GM18870 (cell line): ENCODE measurements at regions not wholly inside any gene's neighbourhood (a gene's known extent, or its start where the extent isn't known, plus 50 kb on each side); places are given as distances from the start of the nearest gene placed in this dataset.

Source experiments
- ATAC-seq: cut with Tn5 transposase; IDR thresholded peaks from one replicate; pipeline ENCODE4 v1.9.1; 2021; ENCODE audit warnings: moderate library complexity; ENCODE audit not compliant: unreplicated experiment

DNA sequence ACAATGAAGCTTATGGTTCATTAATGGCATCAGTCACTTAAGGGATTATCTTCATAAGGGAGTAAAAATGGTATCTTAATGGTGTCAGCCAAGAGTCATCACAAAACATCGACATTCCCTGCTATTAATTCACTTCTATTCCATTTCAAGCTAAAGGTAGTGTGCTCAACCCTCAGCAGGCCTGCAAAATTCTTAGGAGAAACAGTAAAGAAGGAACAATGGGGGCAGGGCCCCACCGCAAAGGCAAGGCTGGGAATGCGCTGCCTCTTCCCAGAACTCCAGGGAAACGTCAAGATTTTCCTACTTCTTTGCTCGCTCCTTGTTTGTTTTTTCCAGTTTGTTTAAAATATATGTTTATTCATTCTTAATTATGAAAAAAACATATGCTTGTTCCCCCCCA is 187.3 kb upstream of the TSC22D2 start:
- ATAC-seq, result no peak

DNA sequence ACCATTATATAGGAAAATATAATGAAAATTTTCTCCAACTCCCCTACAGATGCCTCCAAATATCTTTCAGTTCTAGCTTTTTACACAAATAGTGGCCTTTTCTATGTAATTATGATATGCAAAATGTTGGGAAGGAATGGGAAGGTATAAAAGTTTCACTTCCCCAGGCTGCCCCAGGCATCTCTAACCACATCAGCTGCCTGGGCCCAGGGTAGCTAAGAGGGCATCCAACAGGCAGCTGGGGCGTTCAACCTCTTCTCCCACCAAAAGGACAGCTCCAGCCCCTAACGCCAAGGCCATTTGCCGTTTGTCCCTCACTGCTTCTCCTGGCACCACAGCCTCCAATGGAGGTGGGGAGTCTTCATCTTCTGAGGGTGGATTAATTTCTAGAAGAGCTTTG is 188.1 kb upstream of the TSC22D2 start:
- ATAC-seq, result no peak

DNA sequence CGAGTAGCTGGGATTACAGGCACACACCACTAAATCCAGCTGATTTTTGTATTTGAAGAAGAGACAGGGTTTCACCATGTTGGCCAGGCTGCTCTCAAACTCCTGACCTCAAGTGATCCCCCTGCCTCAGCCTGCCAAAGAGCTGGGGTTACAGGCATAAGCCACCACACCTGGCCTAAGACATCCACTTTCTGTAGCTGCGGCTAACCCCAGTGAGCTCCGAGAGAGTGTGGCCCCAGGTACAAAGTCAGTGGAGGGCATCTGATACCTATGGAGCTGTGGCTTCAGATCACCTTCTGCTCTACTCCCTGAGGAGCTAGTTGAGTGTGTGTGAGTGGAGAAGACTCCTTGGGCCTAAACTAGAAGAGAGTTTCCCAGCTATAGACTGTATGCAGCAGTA is 189.3 kb upstream of the TSC22D2 start:
- no peak for ATAC-seq

DNA sequence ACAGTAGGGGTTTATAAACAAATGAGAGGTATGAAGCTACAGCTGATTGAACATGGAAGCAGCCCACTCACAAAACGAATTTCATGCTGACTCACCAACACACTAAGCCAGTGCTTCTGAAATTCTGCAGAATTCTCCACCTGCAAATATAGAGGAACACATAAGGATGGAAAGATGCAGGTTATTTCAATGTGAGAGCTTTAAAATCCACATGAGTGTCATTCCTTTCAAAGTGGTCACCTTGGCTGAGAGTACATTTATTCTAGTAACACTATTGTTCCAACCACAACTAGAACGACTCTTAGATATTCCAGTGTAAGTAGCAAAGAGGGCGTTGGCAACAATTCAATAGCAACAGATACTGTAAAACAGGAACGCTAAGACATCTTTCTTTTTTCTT is 189.9 kb upstream of the TSC22D2 start:
- no peak for ATAC-seq

DNA sequence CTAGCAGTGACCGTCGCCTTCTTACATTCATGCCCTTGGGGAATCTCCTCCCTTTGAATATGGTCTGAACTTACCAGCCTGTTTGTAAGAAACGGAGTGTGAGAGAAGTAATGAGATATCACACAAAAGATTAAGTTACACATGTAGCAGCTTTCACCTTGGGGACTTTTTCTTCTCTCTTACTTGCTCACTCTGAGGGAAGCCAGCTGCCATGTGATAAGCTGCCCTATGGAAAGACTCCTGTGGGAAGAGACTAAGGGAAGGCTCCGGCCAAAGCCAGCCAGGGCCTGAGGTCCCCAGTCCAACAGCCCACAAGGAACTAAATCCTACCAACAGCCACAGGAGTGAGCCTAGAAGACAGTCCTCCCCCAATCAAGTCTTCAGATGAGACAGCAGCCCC is 190.4 kb upstream of the TSC22D2 start:
- ATAC-seq, result no peak

DNA sequence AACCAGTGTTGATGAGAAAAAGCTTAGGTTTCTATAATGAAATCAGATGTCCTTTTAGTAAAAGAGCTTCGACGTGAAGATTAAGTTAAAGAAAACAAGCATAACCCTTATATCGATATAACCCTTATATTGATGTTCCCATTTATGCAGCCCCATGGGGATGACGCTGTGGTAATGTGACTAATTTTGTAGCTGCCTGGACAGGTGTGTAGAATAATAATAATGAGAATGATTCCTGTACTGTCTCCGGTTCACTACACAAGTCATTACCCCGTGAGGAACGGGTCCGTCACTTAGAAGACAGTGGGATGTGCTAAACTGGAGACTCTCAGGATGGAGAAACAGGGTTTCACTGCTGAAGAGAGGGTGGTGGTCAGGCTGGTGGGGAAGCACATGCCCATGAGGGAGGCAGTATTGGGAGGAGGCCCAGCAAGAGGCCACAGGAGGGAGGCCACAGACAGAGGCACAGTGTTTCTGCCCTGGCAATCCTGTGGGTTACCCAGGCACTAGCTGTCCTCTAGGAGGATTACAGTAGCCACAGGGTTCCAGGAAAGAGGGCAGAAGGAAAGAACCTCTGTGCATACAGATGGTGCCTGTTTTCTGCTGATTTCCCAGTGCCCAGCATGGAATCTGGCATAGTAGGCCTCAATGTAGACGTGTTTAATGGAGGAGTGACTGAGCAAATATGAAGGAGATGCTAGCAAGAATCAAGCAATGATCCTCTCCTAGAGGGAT is 191.1 kb upstream of the TSC22D2 start:
- ATAC-seq, result no peak

DNA sequence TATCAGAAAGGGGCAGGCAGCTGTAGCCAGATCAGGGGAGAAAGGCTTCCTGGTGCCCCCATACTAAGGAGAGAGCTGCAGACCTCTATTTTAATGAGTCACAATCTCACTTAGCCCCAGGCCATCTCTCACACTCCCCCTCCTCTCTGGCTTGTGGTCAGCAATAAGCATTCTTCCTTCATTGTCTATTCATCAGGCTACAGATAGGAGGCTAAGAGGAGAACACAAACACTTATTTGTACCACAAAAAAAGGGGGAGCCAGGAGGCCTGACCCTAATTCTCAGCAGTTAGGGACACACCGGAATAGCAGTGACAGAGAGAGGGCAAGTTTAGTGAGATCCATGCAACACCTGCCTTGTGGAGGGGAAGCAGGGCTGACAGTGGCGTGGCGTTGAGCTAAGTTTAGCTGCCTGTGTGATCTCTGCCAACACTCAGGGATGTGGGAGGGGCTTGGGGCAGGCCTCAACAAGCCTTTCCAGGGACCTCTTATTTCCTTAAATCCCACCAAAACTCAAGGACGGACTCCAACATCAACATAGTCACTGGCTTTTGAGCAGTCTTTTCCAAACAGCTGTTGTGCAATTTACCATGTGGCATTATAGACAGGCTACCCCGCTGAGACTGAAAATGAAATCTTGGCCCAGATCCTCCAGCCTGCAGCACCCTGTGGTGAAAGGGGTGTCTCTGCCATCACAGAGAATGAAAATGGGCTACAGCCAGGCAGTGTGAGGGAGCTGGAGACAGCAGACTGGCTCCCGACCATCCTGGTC is 191.9 kb upstream of the TSC22D2 start:
- ATAC-seq, result no peak

DNA sequence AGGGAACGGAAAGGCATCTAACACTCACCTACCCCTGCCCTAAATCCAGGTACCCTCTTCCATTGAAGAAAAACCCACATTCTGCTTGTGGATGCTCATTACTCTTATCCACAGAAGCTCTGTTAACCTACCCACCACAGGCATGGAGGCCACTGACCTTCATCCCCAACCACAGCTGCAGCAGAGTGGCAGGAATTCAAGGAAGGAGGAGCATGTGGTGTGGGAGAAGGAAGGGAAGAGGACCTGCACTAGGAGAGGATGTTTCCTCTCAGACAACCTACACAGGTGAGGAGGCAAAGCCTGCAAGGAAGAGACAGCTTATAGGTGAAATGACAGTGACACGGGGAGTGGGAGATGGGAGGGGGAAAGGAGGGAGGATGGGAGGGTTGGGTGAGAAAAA is 192.5 kb upstream of the TSC22D2 start:
- no peak for ATAC-seq

DNA sequence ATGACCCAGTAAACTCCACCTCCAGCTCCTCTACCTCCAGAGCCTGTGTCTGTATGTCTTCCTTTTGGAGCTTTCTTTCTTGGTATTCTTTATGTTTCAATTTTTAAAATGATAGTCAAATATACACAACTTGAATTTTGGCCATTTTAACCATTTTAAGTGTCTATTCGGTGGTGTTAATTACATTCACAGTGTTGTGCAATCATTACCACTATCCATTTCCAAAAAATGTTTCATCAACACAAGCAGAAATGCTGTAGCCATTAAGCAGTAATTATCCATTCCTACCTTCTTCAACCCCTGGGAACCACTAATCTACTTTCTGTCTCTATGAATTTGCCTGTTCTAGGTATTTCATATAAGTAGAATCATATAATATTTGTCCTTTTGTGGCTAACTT is 194.5 kb upstream of the TSC22D2 start:
- ATAC-seq, result no peak

DNA sequence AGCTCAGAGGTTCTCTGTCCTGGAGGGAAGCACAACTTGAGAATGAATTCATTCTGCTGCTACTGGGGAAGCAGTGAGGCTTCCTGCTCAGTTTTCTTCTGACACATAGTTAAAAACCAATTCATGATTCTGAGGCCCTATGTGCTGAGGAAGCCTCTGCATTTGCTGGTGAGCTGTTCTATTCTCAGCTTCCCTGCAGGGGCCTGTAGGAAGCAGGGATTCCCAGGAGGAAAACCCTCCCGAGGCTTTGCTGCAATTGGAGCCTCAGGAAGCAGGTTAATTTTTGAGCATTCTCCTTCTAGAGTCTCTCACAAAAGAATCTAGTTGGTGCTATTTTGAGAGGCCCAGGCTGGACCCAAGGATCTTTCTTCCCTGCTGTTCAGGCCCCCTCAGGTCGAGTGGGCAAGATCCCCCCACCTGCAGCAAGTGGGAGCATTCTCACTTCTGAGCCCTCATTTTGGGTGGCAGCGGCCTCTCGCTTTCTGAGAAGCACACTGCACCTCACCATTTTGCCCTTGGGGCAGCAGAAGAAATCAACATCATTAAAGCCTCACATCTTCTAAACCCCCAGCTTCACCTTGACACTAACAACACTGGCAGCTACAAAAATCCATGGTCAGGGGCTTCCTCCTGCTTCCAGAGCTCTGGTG is 197.5 kb upstream of the TSC22D2 start:
- ATAC-seq, result no peak

DNA sequence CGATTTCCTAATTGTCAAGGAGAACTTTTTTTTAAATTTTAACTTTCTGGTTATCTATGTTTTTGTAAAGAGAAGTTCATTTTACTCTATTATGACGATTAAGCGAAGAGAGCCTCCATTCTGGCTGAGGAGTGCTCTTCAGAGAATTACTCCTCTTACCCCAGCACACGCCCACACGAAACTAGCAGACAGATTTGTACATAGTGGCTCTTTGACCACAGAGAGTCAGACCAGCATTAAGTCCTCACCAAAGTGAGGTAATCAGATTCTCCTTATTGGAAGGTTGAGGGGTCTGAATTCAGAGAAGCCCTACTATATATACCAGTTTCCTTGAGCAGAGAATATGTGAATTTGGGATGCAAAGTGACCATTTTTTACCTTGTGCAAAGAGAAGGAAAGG is 204.8 kb upstream of the TSC22D2 start:
- no peak for ATAC-seq

DNA sequence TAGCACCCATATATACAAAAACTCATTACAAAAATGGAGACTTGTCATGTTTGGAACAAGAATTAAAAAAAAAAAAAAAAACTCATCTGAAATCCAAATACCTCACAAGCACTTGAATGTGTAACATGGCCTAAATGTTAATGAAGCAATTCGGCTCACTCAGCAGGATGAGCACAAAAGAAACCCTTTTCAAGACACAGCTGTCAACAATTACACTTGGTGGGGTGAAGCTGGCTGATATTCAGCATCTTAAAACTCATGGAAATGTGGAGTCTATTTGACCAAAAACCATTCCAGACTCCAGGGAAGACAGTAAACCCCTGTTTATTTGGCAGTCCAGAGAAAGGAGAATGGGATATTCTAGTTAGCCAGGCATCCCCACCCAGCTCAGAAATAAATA is 205.4 kb upstream of the TSC22D2 start:
- ATAC-seq, result no peak

DNA sequence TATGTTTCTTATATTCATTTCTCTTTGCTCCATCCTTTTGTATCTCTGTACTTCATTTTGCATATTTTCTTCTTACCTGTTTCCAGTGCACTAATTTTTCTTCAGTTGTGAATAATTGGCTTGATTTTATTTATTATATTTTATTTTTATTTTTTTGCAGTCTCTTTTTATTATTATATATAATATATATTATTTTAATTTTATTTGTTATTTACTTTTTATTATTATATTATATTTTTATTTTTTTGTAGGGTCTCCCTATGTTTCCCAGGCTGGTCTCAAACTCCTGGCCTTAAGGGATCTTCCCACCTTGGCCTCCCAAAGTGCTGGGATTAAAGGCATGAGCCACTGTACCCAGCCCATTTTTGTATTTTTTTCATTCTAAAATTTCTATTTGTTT is 213.1 kb upstream of the TSC22D2 start:
- ATAC-seq, result no peak

DNA sequence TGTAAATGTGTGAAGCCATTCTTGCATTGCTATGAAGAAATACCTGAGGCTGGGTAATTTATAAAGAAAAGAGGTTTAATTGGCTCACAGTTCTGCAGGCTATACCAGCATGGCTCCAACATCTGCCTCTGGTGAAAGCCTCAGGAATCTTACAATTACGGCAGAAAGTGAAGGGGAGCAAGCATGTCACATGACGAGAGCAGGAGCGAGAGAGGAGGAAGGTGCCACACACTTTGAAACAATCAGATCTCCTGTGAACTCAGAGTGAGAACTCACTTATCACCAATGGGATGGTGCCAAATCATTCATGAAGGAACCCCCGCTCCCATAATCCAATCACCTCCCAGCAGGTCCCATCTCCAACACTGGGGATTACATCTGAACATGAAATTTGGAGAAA is 213.6 kb upstream of the TSC22D2 start:
- ATAC-seq, result no peak

DNA sequence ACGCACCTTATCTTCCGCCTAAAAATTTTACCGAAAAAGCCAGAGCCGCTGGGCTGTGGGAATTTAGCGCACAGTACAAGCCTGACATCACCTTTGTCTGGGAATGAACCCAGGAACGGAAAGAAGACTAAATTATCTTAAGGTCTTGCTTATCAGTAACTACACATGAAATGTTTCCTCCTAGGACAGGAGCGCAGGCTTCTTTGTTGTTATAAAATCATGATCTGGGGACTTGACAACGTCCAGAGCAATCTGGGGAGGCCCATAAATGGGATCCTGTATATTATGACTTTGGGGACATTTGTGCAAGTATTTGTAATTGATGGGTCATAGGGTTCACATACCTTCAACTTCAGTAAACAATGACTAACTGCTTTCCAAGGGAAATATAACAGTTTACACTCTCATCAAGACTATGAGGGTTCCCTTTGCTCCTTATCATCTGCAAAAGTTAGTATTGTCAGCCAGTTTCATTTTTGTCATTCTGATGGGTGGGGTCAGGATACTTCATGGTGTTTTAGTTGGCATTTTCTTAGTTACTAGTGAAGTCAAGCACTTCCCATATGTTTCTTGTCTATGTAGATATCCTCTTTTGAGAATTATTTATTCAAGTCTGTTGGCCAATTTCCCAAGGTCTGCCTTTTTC is 213.9 kb upstream of the PFN2 start:
- no peak for ATAC-seq

DNA sequence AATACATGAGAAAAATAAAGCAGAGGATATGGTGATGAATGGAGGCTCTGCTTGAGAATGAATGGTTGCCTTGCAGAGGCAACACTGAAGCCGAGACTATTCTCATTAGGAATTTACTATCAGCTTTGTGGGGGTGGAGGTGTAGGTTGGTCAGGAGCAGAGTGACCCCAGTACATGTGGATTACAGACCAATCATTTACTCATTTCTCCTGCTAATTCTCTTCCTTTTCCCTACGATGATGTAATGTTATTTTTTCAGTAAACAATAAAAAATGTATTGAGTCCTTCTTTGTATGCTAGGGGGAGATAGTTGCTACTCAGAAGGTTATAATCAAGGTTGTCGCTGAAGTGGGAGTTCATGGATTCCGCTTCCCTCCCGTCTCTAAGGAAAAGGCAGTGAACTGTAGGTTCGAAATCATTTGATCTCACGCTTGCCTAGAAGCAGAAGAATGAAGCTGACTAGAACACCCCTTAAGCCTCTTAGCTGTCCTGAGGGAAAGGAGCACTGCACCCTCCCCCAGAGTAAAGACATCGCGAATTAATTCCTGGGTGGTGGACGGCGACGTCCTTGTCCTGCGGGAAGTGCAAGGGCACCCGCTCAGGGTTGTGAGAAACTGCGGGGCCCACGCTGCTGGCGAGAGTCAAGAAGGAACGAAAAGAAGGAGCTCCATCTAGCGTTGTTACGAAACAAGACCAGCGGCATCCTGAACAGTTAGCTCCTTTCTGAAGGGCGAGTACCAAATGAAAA is 213.2 kb upstream of the PFN2 start:
- no peak for ATAC-seq

DNA sequence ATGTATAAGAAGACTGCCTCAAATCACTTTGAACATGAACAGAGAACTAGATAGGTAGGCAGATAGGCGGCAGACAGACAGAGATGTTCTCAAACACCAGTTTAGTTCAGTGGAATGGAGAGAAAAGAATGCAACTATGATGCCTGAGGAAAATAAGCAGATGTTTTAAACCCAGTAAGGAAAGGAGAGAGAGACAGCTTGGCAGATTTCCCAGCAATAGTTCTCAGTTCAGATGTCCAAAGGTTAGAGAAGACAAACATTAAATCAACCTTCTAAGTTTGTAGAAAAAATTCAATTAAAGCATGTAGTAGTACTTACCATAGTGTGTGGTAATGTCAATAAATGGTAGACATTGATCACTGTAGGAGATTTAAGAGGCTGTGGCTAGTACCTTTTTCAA is 209.6 kb upstream of the PFN2 start:
- ATAC-seq, result no peak

DNA sequence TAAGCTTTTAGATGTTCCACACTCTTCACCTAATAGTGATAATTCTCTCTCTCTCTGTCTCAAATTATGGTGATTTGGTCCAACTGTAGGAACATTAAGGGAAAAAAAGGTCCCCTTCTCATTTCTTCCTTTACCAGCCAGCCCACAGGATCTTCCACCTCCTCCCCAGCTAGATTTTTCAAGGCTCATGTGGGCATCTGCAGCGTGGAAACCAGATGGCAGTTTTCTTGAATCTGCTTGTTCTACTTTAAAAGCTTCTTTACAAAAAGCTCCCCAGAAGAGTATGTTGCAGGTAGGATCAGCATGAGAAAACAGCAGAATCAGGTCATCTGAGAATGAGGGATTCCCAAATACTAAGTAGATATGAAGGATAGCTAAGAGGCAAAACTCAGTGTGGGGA is 208.6 kb upstream of the PFN2 start:
- no peak for ATAC-seq

DNA sequence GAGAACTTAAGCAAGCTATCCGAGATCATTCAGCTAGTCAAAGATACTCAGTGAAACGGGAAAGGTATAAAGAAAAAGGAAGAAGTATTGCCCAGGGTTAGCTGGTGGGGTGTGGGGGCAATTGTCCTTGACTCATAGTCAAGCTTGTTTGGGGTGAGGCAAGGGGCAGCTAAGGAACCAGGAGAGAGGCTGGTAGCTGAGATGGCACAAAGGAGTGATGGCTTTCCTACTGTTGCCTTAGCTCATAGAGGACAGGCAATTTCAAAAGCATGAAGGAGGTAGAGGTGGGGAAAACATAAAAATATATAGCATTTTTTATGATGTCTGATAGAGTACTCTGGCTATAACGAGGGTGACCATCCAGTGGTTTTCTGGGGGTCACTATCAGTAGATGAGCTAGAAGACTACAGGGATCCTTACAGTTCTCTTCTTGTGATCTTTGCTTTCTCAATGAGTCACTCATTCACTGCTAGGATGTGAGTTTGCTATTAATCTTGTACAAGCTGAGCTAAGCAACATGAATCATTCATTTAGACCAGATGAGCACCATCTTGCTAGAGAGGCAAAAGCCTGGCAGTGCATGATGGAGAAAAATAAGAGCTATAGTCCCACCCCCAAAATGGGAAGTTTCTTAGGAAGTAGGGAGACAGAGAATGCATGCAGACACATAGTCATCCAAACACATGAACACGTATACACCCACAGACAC is 207.1 kb upstream of the PFN2 start:
- no peak for ATAC-seq

DNA sequence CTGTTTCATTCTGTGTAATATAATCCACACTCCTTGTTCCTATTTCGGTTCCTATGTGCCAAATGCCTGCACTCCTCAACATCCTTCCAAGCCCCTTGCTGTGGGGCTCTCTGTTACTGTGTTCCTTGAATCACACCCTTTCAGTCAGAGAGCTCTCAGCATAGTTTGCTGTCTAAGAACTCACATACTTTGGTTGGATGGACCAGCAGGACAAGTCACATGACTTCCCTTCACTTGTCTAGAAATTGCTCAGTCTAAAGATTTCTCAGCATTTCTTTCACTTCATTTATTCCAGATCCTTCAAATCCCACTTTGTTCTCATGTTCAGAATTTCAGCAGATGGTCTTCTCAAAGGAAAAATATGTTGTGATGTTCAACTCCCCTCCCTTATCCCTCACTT is 203.5 kb upstream of the PFN2 start:
- ATAC-seq, result no peak
